ENCODE measurements at regions not wholly inside any gene's neighbourhood (a gene's known extent, or its start where the extent isn't known, plus 50 kb on each side); places are given as distances from the start of the nearest gene placed in this dataset.

GRCh38 chr12:127386723-127387122 is 880.2 kb upstream of the TMEM132C start:
- TF ChIP-seq CTCF (IDR thresholded peaks at IDR 0.05; ENCODE audit: unreplicated experiment): no peak
- H3K27me3 Mint-ChIP-seq (ENCODE audit: unreplicated experiment): no peaks in the 10 kb centered on the region
- no peaks in the 10 kb centered on the region for H3K36me3 Mint-ChIP-seq (ENCODE audit: insufficient read depth, unreplicated experiment)
- peaks cover 2% of the 10 kb centered on the region for H3K9me3 Mint-ChIP-seq (ENCODE audit: low read depth, unreplicated experiment)
- DNase-seq: no peak
- H3K4me1 Mint-ChIP-seq (ENCODE audit: low read depth, unreplicated experiment): no peaks in the 10 kb centered on the region
- H3K4me3 Mint-ChIP-seq (ENCODE audit: low read depth, unreplicated experiment): no peak overlapping the region
- intact Hi-C loops (cut with micrococcal nuclease; ENCODE audit: unreplicated experiment): loop anchor here (10.0 kb wide), 2 partner anchors 288 to 1322 kb away; no protein-coding TSS in a partner anchor
- no peak overlapping the region for H3K27ac Mint-ChIP-seq (ENCODE audit: unreplicated experiment)
- CTCF ChIA-PET: no interaction called here
- BruUV-seq (replicated peaks): no TSS peak

GRCh38 chr12:127388985-127389384 is 878.0 kb upstream of the TMEM132C start:
- Mint-ChIP-seq H3K4me3 (ENCODE audit: low read depth, unreplicated experiment) (no peak overlapping the region), H3K27ac (ENCODE audit: unreplicated experiment) (no peak overlapping the region), H3K4me1 (ENCODE audit: low read depth, unreplicated experiment) (no peaks in the 10 kb centered on the region), H3K9me3 (ENCODE audit: low read depth, unreplicated experiment) (peaks cover 6% of the 10 kb centered on the region), H3K36me3 (ENCODE audit: insufficient read depth, unreplicated experiment) (no peaks in the 10 kb centered on the region), H3K27me3 (ENCODE audit: unreplicated experiment) (no peaks in the 10 kb centered on the region)
- CTCF ChIA-PET: no interaction called here
- peak; percentile 4 for DNase-seq
- BruUV-seq (replicated peaks): no TSS peak
- intact Hi-C loops (cut with micrococcal nuclease; ENCODE audit: unreplicated experiment): loop anchor here (10.0 kb wide), 2 partner anchors 286 to 1324 kb away; no protein-coding TSS in a partner anchor
- TF ChIP-seq CTCF (IDR thresholded peaks at IDR 0.05; ENCODE audit: unreplicated experiment): no peak

- TF ChIP-seq CTCF (IDR thresholded peaks at IDR 0.05; ENCODE audit: unreplicated experiment): no peak
- Mint-ChIP-seq H3K4me1 (ENCODE audit: low read depth, unreplicated experiment) (no peaks in the 10 kb centered on the region), H3K36me3 (ENCODE audit: insufficient read depth, unreplicated experiment) (no peaks in the 10 kb centered on the region), H3K27ac (ENCODE audit: unreplicated experiment) (no peak overlapping the region), H3K9me3 (ENCODE audit: low read depth, unreplicated experiment) (peaks cover 6% of the 10 kb centered on the region), H3K4me3 (ENCODE audit: low read depth, unreplicated experiment) (no peak overlapping the region), H3K27me3 (ENCODE audit: unreplicated experiment) (no peaks in the 10 kb centered on the region)
- DNase-seq: peak; percentile 3
- BruUV-seq (replicated peaks): no TSS peak
- intact Hi-C loops (cut with micrococcal nuclease; ENCODE audit: unreplicated experiment): loop anchor here (10.0 kb wide), 2 partner anchors 285 to 1325 kb away; no protein-coding TSS in a partner anchor
- CTCF ChIA-PET: no interaction called here
Observed at GRCh38 chr12:127389923-127390322, 877.0 kb upstream of the TMEM132C start.

- Mint-ChIP-seq H3K4me3 (ENCODE audit: low read depth, unreplicated experiment) (no peak overlapping the region), H3K27me3 (ENCODE audit: unreplicated experiment) (no peaks in the 10 kb centered on the region), H3K4me1 (ENCODE audit: low read depth, unreplicated experiment) (no peaks in the 10 kb centered on the region), H3K9me3 (ENCODE audit: low read depth, unreplicated experiment) (peaks cover 7% of the 10 kb centered on the region), H3K27ac (ENCODE audit: unreplicated experiment) (no peak overlapping the region), H3K36me3 (ENCODE audit: insufficient read depth, unreplicated experiment) (no peaks in the 10 kb centered on the region)
- CTCF ChIA-PET: no interaction called here
- DNase-seq: no peak
- intact Hi-C loops (cut with micrococcal nuclease; ENCODE audit: unreplicated experiment): no loop called here
- no TSS peak for BruUV-seq (replicated peaks)
- TF ChIP-seq CTCF (IDR thresholded peaks at IDR 0.05; ENCODE audit: unreplicated experiment): no peak
Observed at GRCh38 chr12:127393465-127393864, 873.5 kb upstream of the TMEM132C start.
